K562 (cell line): ENCODE measurements at regions not wholly inside any gene's neighbourhood (a gene's known extent, or its start where the extent isn't known, plus 50 kb on each side); places are given as distances from the start of the nearest gene placed in this dataset.

Experiments used
- ATAC-seq: fragments of 200-7000 bp; cut with Tn5 transposase; 3 replicates; pipeline ENCODE4 v1.9.1; 2020; ENCODE audit warnings: moderate library complexity
- BruUV-seq: library from RNA; stranded (reverse); fragments of 400-500 nt; replicated peaks from 2 replicates; lab custom pipeline; 2021; lab: Mats Ljungman, UMichigan
- CTCF ChIA-PET: fragments of 300-600 bp; formaldehyde crosslinking; extraction: SDS; loops from one replicate; lab custom pipeline; 2021; ENCODE audit warnings: low intra/inter-chr PET ratio; lab: Yijun Ruan, JAX
- POLR2A ChIA-PET: fragments of 300-600, 350-650 bp; sonication (Branson Sonifier 250); formaldehyde crosslinking; extraction: SDS; loops from one replicate; lab custom pipeline; 2021; ENCODE audit warnings: antibody characterized with exemption, inconsistent platforms; lab: Yijun Ruan, JAX
- DNase-seq, 4 experiments: peaks; one replicate each; pipeline versions ENCODE4 v3.0.0 to v3.0.0-alpha.2; 2011 to 2018; ENCODE audit warnings: low spot score in 3 of 4, mixed read lengths in 3 of 4; ENCODE audit errors: extremely low read depth in 1 of 4
- FAIRE-seq: peaks from 2 replicates; lab custom pipeline; 2011; peaks lifted over from hg19 to GRCh38; lab: Jason Lieb, UNC
- H2AFZ ChIP-seq: 2 replicates; pipeline ENCODE4 v1.6.0; 2011; ENCODE audit warnings: low read depth, low read length, control low read depth, inconsistent platforms
- H3K27ac ChIP-seq: fragments of 200-600 bp; 3 replicates; pipeline ENCODE4 v1.8.0; 2011; ENCODE audit warnings: low read depth, mild to moderate bottlenecking, control low read depth, inconsistent platforms, low read length, moderate library complexity, mixed read lengths; ENCODE audit errors: extremely low read depth
- H3K27me3 ChIP-seq, 2 experiments: fragments of 300-600 bp in 1 of 2; 2 replicates in 1 of 2; 3 replicates in 1 of 2; pipeline versions ENCODE4 v1.6.0 to v1.8.0; 2011; ENCODE audit warnings: inconsistent platforms in 2 of 2, low read length in 2 of 2, mild to moderate bottlenecking in 1 of 2, mixed read lengths in 1 of 2, moderate library complexity in 1 of 2; ENCODE audit not compliant: control insufficient read depth in 2 of 2, insufficient read depth in 2 of 2
- H3K36me3 ChIP-seq: fragments of 300-600 bp; 3 replicates; pipeline ENCODE4 v1.8.0; 2011; ENCODE audit warnings: mild to moderate bottlenecking, low read length, inconsistent platforms; ENCODE audit not compliant: control insufficient read depth, insufficient read depth
- H3K4me1 ChIP-seq, 2 experiments: fragments of 200-600 bp in 1 of 2; replicated peaks in 1 of 2; 2 replicates in 1 of 2; 3 replicates in 1 of 2; pipeline versions ENCODE4 v1.5.1 to v1.8.0; 2011; ENCODE audit warnings: inconsistent platforms in 2 of 2, low read length in 2 of 2, mild to moderate bottlenecking in 1 of 2, mixed read lengths in 1 of 2, moderate library complexity in 1 of 2; ENCODE audit not compliant: control insufficient read depth in 2 of 2, insufficient read depth in 2 of 2
- H3K4me2 ChIP-seq: 2 replicates; pipeline ENCODE4 v1.6.1; 2011; ENCODE audit warnings: low read length, control low read depth, inconsistent platforms, mixed read lengths; ENCODE audit not compliant: insufficient read depth
- H3K4me3 ChIP-seq: fragments of 200-600 bp; sonication (generic), shearing (Covaris generic); 2 replicates; pipeline ENCODE4 v1.5.1; 2016; ENCODE audit warnings: control low read depth, inconsistent platforms
- H3K79me2 ChIP-seq: fragments of 200-600 bp; 3 replicates; pipeline ENCODE4 v1.8.0; 2011; ENCODE audit warnings: low read length, inconsistent platforms; ENCODE audit not compliant: control insufficient read depth, insufficient read depth
- H3K9ac ChIP-seq, 2 experiments: 2 replicates each; pipeline versions ENCODE4 v1.6.0 to v1.6.1; 2011; ENCODE audit warnings: low read depth in 2 of 2, low read length in 2 of 2, control low read depth in 1 of 2, inconsistent platforms in 1 of 2, mild to moderate bottlenecking in 1 of 2, mixed read lengths in 1 of 2; ENCODE audit not compliant: insufficient read depth in 1 of 2
- H3K9me1 ChIP-seq: one replicate; pipeline ENCODE4 v1.6.0; 2011; ENCODE audit warnings: inconsistent platforms, mild to moderate bottlenecking, low read length, moderate library complexity; ENCODE audit not compliant: control insufficient read depth, insufficient read depth
- H3K9me3 ChIP-seq: replicated peaks from 2 replicates; pipeline ENCODE4 v1.5.1; 2011; ENCODE audit warnings: low read depth, low read length, inconsistent platforms; ENCODE audit not compliant: control insufficient read depth, insufficient read depth
- H4K20me1 ChIP-seq: replicated peaks from 2 replicates; pipeline ENCODE4 v1.6.1; 2011; ENCODE audit warnings: low read length, inconsistent platforms, mixed read lengths; ENCODE audit not compliant: control insufficient read depth, insufficient read depth
- SMAD2 ChIP-seq: fragments of 150-350 bp; IDR thresholded peaks from 2 replicates; pipeline ENCODE4 v1.6.1; 2014; ENCODE audit warnings: low read depth, mild to moderate bottlenecking, low read length
- in situ Hi-C: fragments of 300-500 bp; cut with MboI; formaldehyde crosslinking; loops from 4 replicates; pipeline ENCODE4 v1.15.0; 2018; ENCODE audit warnings: inconsistent platforms, mixed read lengths
- intact Hi-C: fragments of 100-400 bp; cut with micrococcal nuclease; formaldehyde crosslinking; loops from 2 replicates; pipeline ENCODE4 v1.14.2; 2022
- TF ChIP-seq, protein P1 (sequence below): fragments of 250-450 bp; sonication (Bioruptor Pico); IDR thresholded peaks from 2 replicates; pipeline ENCODE4 v1.9.0; 2021; ENCODE audit warnings: mild to moderate bottlenecking
- TF ChIP-seq, protein P2 (sequence below), 2 experiments: fragments of 450-650 bp in 1 of 2; IDR thresholded peaks; 2 replicates each; pipeline ENCODE4 v1.6.1; 2011 to 2017; ENCODE audit warnings: low read depth in 2 of 2, antibody characterized with exemption in 1 of 2, borderline replicate concordance in 1 of 2, low read length in 1 of 2, mild to moderate bottlenecking in 1 of 2, mixed read lengths in 1 of 2; ENCODE audit not compliant: control insufficient read depth in 1 of 2

DNA sequence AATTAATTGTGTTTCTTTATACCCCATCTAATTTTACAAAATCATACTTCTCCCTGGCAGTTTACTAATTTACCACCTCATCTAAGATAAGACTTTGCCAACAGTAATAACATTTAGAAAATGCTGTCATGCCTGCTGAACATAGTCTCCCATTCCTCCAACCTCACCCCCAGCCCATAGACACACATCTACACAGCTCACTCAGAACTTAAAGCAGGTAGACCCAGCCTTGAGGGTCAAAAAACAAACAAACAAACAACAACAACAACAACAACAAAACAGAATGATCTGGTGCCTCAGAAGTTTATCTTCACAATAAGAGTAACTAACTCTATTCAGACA lies 94.0 kb downstream of the ZC3H11B start:
- POLR2A ChIA-PET: no interaction called here
- H3K4me1 ChIP-seq: no peaks in the 10 kb centered on the region
- no TSS peak for BruUV-seq
- intact Hi-C loops: no loop called here
- H3K27ac ChIP-seq: no peak overlapping the region
- no peak overlapping the region for H2AFZ ChIP-seq
- H3K4me2 ChIP-seq: no peak overlapping the region
- H3K9me3 ChIP-seq: no peaks in the 10 kb centered on the region
- no peaks in the 10 kb centered on the region for H4K20me1 ChIP-seq
- ATAC-seq: no peak
- no peaks in the 10 kb centered on the region for H3K9me1 ChIP-seq
- TF ChIP-seq SMAD2: no peak
- TF ChIP-seq, protein P1, sequence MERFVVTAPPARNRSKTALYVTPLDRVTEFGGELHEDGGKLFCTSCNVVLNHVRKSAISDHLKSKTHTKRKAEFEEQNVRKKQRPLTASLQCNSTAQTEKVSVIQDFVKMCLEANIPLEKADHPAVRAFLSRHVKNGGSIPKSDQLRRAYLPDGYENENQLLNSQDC (CRISPR knock-in tag): no peak
- TF ChIP-seq, protein P2, sequence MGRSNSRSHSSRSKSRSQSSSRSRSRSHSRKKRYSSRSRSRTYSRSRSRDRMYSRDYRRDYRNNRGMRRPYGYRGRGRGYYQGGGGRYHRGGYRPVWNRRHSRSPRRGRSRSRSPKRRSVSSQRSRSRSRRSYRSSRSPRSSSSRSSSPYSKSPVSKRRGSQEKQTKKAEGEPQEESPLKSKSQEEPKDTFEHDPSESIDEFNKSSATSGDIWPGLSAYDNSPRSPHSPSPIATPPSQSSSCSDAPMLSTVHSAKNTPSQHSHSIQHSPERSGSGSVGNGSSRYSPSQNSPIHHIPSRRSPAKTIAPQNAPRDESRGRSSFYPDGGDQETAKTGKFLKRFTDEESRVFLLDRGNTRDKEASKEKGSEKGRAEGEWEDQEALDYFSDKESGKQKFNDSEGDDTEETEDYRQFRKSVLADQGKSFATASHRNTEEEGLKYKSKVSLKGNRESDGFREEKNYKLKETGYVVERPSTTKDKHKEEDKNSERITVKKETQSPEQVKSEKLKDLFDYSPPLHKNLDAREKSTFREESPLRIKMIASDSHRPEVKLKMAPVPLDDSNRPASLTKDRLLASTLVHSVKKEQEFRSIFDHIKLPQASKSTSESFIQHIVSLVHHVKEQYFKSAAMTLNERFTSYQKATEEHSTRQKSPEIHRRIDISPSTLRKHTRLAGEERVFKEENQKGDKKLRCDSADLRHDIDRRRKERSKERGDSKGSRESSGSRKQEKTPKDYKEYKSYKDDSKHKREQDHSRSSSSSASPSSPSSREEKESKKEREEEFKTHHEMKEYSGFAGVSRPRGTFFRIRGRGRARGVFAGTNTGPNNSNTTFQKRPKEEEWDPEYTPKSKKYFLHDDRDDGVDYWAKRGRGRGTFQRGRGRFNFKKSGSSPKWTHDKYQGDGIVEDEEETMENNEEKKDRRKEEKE (IDR thresholded peaks at IDR 0.05; ENCODE audit: borderline replicate concordance in 1 of 2, control insufficient read depth in 1 of 2, low read depth in 2 of 2, low read length in 1 of 2): no peak
- no peaks in the 10 kb centered on the region for H3K79me2 ChIP-seq
- H3K9ac ChIP-seq: no peak overlapping the region
- no peaks in the 10 kb centered on the region for H3K36me3 ChIP-seq
- no peak for DNase-seq
- in situ Hi-C loops: no loop called here
- no peak for FAIRE-seq
- CTCF ChIA-PET: no interaction called here
- H3K4me3 ChIP-seq: no peak overlapping the region
- no peaks in the 10 kb centered on the region for H3K27me3 ChIP-seq
